ENCODE measurements at regions not wholly inside any gene's neighbourhood (a gene's known extent, or its start where the extent isn't known, plus 50 kb on each side); places are given as distances from the start of the nearest gene placed in this dataset.

DNA sequence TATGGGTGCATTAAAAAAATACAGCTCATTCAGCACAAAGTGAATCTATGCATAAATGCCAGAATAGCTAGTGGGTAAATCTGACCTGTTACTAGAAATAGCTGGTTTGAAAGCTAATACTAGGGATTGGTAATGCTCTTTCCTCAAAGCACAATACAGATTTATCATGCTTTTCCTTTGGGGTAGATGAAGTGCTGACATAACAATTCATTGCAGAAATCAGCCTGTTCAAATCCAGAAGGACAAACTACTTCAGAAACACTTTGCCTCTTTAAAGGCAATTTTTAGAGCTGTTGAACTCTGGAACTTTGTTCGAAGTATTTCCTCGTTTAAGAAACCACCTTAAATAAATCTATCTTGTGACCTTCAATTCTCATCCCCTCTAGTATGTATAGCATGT, 957.9 kb downstream of the ARAP2 start:
- TF ChIP-seq, protein P1, sequence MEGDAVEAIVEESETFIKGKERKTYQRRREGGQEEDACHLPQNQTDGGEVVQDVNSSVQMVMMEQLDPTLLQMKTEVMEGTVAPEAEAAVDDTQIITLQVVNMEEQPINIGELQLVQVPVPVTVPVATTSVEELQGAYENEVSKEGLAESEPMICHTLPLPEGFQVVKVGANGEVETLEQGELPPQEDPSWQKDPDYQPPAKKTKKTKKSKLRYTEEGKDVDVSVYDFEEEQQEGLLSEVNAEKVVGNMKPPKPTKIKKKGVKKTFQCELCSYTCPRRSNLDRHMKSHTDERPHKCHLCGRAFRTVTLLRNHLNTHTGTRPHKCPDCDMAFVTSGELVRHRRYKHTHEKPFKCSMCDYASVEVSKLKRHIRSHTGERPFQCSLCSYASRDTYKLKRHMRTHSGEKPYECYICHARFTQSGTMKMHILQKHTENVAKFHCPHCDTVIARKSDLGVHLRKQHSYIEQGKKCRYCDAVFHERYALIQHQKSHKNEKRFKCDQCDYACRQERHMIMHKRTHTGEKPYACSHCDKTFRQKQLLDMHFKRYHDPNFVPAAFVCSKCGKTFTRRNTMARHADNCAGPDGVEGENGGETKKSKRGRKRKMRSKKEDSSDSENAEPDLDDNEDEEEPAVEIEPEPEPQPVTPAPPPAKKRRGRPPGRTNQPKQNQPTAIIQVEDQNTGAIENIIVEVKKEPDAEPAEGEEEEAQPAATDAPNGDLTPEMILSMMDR (IDR thresholded peaks at IDR 0.05): no peak
- no peak for DNase-seq
- H3K9me3 ChIP-seq: no peaks in the 10 kb centered on the region
- no peaks in the 10 kb centered on the region for H3K27me3 ChIP-seq
- no peak for ATAC-seq
- no peak overlapping the region for H3K4me3 ChIP-seq
- no peak overlapping the region for H3K27ac ChIP-seq
- no peaks in the 10 kb centered on the region for H3K4me1 ChIP-seq
- intact Hi-C loops (cut with DNase I): no loop called here
- no peaks in the 10 kb centered on the region for H3K36me3 ChIP-seq

DNA sequence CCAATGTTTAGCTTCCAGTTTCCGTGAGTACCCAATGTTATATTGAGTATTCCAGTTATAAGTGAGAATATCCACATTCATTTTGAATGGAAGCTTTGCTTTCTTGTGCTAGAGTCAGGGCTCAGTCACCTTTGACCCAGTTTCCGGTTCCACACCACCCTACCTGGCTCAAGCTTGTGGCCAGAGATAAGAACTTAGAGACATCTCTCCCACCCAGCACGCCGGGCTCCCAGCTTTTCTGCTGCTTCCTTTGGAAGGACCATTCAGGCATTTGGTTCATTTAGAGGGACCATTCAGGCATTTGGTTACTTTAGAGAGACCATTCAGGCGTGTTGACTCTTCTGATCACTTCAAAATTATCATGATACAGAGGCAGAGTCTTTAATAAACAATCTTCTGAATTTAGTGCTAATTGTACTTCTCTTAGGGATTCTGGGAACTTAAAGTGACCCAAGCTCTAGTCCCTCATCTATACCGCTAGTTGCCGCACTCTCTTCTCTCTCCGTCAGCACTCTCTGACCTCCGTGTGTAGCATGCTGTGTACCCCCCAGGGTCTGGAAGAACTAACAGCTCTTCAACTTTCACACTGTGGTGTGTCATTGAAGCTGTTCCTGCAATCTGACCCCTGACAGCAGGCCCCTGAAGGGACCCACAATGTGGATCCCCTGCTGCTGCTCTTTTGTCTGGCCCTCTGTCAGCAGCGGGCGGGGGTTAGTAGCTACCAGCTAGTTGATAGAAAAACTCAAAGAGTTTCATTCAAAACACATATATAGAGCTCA, 943.1 kb downstream of the ARAP2 start:
- DNase-seq: no peak
- intact Hi-C loops (cut with DNase I): no loop called here
- no peak for ATAC-seq
- H3K4me1 ChIP-seq: no peaks in the 10 kb centered on the region
- H3K27ac ChIP-seq: no peak overlapping the region
- TF ChIP-seq, protein P1 (IDR thresholded peaks at IDR 0.05): no peak
- no peaks in the 10 kb centered on the region for H3K36me3 ChIP-seq
- H3K27me3 ChIP-seq: no peaks in the 10 kb centered on the region
- H3K4me3 ChIP-seq: no peak overlapping the region
- H3K9me3 ChIP-seq: no peaks in the 10 kb centered on the region

DNA sequence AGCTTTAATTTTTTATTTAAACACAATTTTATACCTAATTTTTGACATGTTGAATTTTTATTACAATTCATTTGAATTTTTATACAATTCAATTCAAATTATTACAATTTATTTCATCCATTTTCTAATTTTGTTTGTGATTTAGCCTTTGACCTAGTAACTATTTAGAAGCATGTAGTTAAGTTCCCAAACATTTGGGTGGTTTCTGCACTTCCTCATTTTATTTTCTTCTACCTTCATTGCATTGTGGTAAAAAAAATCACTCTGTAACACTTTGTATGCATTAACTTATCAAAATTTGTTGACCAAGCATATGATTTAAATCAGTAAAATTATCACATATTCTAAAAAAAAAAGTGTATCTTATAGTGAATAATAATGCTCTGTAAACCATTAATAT, 928.9 kb downstream of the ARAP2 start:
- H3K36me3 ChIP-seq: no peaks in the 10 kb centered on the region
- DNase-seq: no peak
- no peaks in the 10 kb centered on the region for H3K9me3 ChIP-seq
- no peaks in the 10 kb centered on the region for H3K27me3 ChIP-seq
- H3K4me3 ChIP-seq: no peak overlapping the region
- TF ChIP-seq, protein P1 (IDR thresholded peaks at IDR 0.05): no peak
- no peak overlapping the region for H3K27ac ChIP-seq
- intact Hi-C loops (cut with DNase I): no loop called here
- no peak for ATAC-seq
- no peaks in the 10 kb centered on the region for H3K4me1 ChIP-seq

DNA sequence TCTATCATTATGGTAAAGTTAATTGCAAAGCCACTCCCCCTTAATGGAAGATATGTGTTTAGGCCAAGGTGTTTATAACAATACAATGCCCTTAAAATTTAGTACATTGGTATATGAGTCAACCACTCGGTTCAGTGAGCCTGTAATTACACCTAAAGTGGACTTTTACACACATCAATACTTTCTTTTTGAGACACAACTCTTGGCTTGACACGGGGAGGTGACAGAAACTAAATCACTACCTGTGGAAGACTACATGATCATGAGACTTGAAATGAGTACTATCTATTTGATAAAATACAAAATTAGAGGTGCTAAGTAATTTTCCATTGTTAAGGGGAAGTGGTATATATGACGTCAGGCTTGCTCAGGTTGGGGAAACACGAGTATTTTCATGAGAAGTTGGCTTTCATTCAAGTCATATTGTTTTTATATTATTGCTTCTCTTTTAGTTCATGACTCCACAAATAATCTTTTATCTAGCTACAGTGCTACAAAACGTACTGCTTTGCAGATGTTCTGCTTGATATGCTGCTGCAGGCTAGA, 918.3 kb downstream of the ARAP2 start:
- TF ChIP-seq, protein P1 (IDR thresholded peaks at IDR 0.05): no peak
- Histone ChIP-seq H3K9me3 (no peaks in the 10 kb centered on the region), H3K27ac (no peak overlapping the region), H3K27me3 (no peaks in the 10 kb centered on the region), H3K4me3 (no peak overlapping the region), H3K36me3 (no peaks in the 10 kb centered on the region), H3K4me1 (no peaks in the 10 kb centered on the region)
- intact Hi-C loops (cut with DNase I): no loop called here
- DNase-seq (no peak), ATAC-seq (no peak)

DNA sequence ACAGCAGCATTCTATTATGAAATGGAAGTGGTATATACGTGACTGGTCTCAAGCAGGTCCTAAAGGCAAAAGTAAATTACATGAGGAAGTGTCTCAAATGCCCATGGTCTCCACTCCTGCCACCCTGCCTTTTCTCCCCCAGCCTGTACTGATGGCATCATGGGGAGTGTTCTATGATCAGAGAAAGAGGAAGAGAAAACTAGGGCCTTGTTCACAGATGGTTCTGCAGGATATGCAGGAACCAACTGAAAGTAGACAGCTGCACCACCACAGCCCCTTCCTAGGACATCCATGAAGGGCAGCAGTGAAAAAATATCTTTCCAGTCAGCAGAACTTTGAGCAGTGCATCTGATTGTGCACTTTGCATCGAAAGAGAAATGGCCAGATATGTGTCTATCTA, 901.5 kb downstream of the ARAP2 start:
- Histone ChIP-seq H3K27ac (no peak overlapping the region), H3K4me1 (no peaks in the 10 kb centered on the region), H3K27me3 (no peaks in the 10 kb centered on the region), H3K9me3 (no peaks in the 10 kb centered on the region), H3K36me3 (no peaks in the 10 kb centered on the region), H3K4me3 (no peak overlapping the region)
- DNase-seq (no peak), ATAC-seq (no peak)
- intact Hi-C loops (cut with DNase I): no loop called here
- TF ChIP-seq, protein P1 (IDR thresholded peaks at IDR 0.05): no peak
